ENCODE measurements at regions not wholly inside any gene's neighbourhood (a gene's known extent, or its start where the extent isn't known, plus 50 kb on each side); places are given as distances from the start of the nearest gene placed in this dataset.

- H3K36me3 ChIP-seq (replicated peaks in 1 of 2; ENCODE audit: control extremely low read depth in 1 of 2, control insufficient read depth in 1 of 2, extremely low read depth in 1 of 2, insufficient read depth in 2 of 2, low read length in 1 of 2): no peaks in the 10 kb centered on the region
- POLR2A ChIA-PET: no interaction called here
- no peaks in the 10 kb centered on the region for H3K4me1 Mint-ChIP-seq
- intact Hi-C loops (cut with micrococcal nuclease): no loop called here
- H3K9me3 Mint-ChIP-seq (ENCODE audit: insufficient read depth): no peaks in the 10 kb centered on the region
- H3K27me3 Mint-ChIP-seq: no peaks in the 10 kb centered on the region
- CTCF ChIA-PET: no interaction called here
- H3K4me3 Mint-ChIP-seq: no peak overlapping the region
- H3K4me1 ChIP-seq (ENCODE audit: control insufficient read depth in 2 of 2, insufficient read depth in 2 of 2, low read length in 2 of 2): no peaks in the 10 kb centered on the region
- no peaks in the 10 kb centered on the region for H3K27me3 ChIP-seq (replicated peaks in 1 of 4; ENCODE audit: control extremely low read depth in 1 of 4, control insufficient read depth in 3 of 4, insufficient read depth in 4 of 4, low read length in 3 of 4)
- H4K20me1 ChIP-seq (ENCODE audit: control insufficient read depth, insufficient read depth, low read length, poor library complexity, severe bottlenecking): no peaks in the 10 kb centered on the region
- no peak overlapping the region for H3K4me3 ChIP-seq (ENCODE audit: control extremely low read depth in 1 of 5, extremely low read depth in 1 of 5, insufficient read depth in 1 of 5, low read depth in 2 of 5, low read length in 4 of 5)
- H3K9me3 ChIP-seq (ENCODE audit: control extremely low read depth in 1 of 3, control insufficient read depth in 2 of 3, insufficient read depth in 1 of 3, low read length in 2 of 3): no peaks in the 10 kb centered on the region
- no peak overlapping the region for H3K9ac ChIP-seq (ENCODE audit: low read length)
- no peaks in the 10 kb centered on the region for H3K79me2 ChIP-seq (ENCODE audit: control insufficient read depth, insufficient read depth, low read length)
- no peak overlapping the region for H3K27ac Mint-ChIP-seq
- no peak overlapping the region for H2AFZ ChIP-seq (ENCODE audit: insufficient read depth, low read depth, low read length, poor library complexity, severe bottlenecking)
- H3K4me2 ChIP-seq (replicated peaks; ENCODE audit: low read depth, low read length, poor library complexity, severe bottlenecking): no peak overlapping the region
- H3K27ac ChIP-seq (ENCODE audit: low read length in 2 of 2): no peak overlapping the region
- DNase-seq: no peak
- no peak for ATAC-seq (ENCODE audit: low read depth)
- no peak for TF ChIP-seq EZH2 (IDR thresholded peaks at IDR 0.05; ENCODE audit: borderline replicate concordance, insufficient read depth, low read depth, low read length, poor library complexity, severe bottlenecking)
- no peak for TF ChIP-seq CTCF (IDR thresholded peaks at IDR 0.05)
These were observed 703.7 kb upstream of the FZD8 start for GRCh38 chr10:36345807-36346206.

GRCh38 chr10:36345175-36345533 lies 703.1 kb upstream of the FZD8 start:
- ATAC-seq (ENCODE audit: low read depth): no peak
- H3K4me2 ChIP-seq (replicated peaks; ENCODE audit: low read depth, low read length, poor library complexity, severe bottlenecking): no peak overlapping the region
- H2AFZ ChIP-seq (ENCODE audit: insufficient read depth, low read depth, low read length, poor library complexity, severe bottlenecking): no peak overlapping the region
- H3K27ac Mint-ChIP-seq: no peak overlapping the region
- ChIA-PET POLR2A (no interaction called here), CTCF (no interaction called here)
- DNase-seq: no peak
- no peaks in the 10 kb centered on the region for H3K4me1 Mint-ChIP-seq
- no peaks in the 10 kb centered on the region for H3K27me3 Mint-ChIP-seq
- H3K27me3 ChIP-seq (replicated peaks in 1 of 4; ENCODE audit: control extremely low read depth in 1 of 4, control insufficient read depth in 3 of 4, insufficient read depth in 4 of 4, low read length in 3 of 4): no peaks in the 10 kb centered on the region
- no peaks in the 10 kb centered on the region for H3K4me1 ChIP-seq (ENCODE audit: control insufficient read depth in 2 of 2, insufficient read depth in 2 of 2, low read length in 2 of 2)
- no peaks in the 10 kb centered on the region for H3K9me3 ChIP-seq (ENCODE audit: control extremely low read depth in 1 of 3, control insufficient read depth in 2 of 3, insufficient read depth in 1 of 3, low read length in 2 of 3)
- TF ChIP-seq CTCF (IDR thresholded peaks at IDR 0.05) (no peak), EZH2 (IDR thresholded peaks at IDR 0.05; ENCODE audit: borderline replicate concordance, insufficient read depth, low read depth, low read length, poor library complexity, severe bottlenecking) (no peak)
- no peaks in the 10 kb centered on the region for H4K20me1 ChIP-seq (ENCODE audit: control insufficient read depth, insufficient read depth, low read length, poor library complexity, severe bottlenecking)
- H3K4me3 Mint-ChIP-seq: no peak overlapping the region
- no peak overlapping the region for H3K9ac ChIP-seq (ENCODE audit: low read length)
- WGBS (ENCODE audit: insufficient coverage): no CpG with 5 or more reads among the region's 1 CpG
- H3K79me2 ChIP-seq (ENCODE audit: control insufficient read depth, insufficient read depth, low read length): no peaks in the 10 kb centered on the region
- H3K4me3 ChIP-seq (ENCODE audit: control extremely low read depth in 1 of 5, extremely low read depth in 1 of 5, insufficient read depth in 1 of 5, low read depth in 2 of 5, low read length in 4 of 5): no peak overlapping the region
- no peaks in the 10 kb centered on the region for H3K9me3 Mint-ChIP-seq (ENCODE audit: insufficient read depth)
- intact Hi-C loops (cut with micrococcal nuclease): no loop called here
- H3K36me3 ChIP-seq (replicated peaks in 1 of 2; ENCODE audit: control extremely low read depth in 1 of 2, control insufficient read depth in 1 of 2, extremely low read depth in 1 of 2, insufficient read depth in 2 of 2, low read length in 1 of 2): no peaks in the 10 kb centered on the region
- no peak overlapping the region for H3K27ac ChIP-seq (ENCODE audit: low read length in 2 of 2)

All from B cell (primary cell).